ENCODE measurements at regions not wholly inside any gene's neighbourhood (a gene's known extent, or its start where the extent isn't known, plus 50 kb on each side); places are given as distances from the start of the nearest gene placed in this dataset.

DNA sequence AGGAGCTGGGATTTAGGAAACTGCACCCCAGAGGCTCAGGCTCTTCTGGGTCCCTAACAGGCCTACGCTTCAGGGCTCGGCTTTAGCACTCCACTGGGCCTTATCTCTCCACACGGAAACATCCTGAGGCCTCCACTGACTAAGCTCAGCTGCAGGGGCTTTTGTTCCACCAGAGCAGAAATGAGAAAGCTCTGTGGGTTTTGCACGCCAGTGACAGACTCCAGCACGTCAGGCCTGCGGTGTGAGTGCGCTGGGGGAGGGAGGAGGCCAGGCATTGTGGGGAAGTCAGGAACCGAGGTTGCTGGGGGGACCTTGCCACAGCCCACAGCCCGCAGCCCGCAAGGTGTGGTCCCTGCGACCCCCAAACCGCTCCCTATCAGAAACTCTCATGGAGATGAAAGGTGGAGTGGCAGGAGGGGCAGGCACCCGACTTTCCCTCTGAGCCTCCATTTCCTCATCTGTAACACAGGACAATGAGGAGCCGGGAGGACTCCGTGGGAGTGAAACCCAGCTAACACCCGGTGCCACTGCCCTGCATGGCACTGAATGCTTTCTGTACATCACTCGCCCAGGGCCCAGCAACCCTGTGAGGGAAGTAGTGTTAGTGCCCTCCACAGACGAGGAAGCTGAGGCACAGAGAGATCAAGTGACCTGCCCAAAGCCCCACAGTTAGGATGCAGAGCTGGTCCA is 106.5 kb downstream of the TPRA1 start:
- DNase-seq (ENCODE audit: low spot score): no peak

DNA sequence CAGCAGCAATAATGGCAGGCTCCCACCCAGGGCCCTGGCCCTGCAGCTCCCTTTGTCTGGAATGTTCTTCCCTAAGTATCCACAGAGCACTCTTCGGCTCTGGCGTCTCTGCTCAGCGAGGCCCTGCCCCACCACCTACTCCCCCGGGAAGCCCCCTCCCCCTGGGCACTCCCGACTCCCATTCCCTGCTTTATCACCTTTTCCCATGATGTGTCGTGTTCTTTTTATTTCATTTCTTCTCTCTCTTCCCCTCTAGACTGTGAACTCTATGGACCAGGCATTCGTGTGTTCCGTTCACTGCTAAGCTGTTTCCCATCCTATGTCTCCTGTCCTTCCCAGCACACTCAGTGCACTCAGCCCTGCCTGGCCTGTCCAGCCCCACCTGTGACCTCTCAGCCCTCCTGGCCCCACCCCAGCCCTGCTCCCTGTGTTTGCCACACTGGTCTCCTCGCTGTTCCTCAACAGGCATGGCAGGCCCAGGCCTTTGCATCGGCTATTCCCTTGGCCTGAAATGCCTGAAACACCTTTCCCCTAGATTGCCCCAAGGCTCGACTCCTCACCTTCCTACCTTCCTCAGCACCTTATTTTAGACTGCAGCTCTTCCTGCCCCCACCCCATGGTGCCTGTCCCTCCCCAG is 107.4 kb downstream of the TPRA1 start:
- DNase-seq (ENCODE audit: low spot score): no peak

DNA sequence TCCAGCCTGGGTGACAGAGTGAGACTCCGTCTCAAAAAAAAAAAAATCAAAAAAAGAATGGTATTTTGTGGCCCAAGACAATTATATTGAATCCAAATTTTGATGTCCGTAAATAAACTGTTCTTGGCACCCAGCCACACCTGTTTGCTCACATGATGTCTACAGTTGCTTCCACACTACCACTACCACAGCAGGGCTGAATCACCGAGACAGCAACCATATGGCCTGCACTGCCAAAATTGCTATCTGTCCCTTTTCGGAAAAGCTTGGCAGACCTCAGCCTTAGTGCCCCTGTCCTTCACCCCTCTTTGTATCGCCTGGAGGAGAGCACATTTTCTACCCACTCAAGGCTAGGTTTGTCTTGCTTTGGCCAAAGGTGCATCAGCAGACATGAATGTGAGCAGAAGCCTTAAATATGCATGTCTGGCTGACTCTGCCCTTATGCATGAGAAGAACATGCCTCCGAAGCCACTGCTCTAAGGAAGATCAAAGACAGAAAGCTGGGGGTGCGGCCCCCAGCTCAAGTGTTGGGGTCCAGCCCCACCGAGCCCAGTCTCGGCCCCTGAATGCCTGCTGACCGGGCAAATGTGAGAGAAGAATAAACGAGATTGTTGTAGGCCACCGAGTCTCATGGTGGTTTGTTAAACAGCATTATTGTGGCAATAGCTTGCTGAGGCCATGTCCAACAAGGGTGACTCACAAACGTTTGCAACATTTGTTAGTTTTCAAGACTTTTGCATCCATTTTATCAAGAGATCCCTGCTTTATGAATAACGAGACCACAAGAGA is 108.1 kb downstream of the TPRA1 start:
- no peak for DNase-seq (ENCODE audit: low spot score)

DNA sequence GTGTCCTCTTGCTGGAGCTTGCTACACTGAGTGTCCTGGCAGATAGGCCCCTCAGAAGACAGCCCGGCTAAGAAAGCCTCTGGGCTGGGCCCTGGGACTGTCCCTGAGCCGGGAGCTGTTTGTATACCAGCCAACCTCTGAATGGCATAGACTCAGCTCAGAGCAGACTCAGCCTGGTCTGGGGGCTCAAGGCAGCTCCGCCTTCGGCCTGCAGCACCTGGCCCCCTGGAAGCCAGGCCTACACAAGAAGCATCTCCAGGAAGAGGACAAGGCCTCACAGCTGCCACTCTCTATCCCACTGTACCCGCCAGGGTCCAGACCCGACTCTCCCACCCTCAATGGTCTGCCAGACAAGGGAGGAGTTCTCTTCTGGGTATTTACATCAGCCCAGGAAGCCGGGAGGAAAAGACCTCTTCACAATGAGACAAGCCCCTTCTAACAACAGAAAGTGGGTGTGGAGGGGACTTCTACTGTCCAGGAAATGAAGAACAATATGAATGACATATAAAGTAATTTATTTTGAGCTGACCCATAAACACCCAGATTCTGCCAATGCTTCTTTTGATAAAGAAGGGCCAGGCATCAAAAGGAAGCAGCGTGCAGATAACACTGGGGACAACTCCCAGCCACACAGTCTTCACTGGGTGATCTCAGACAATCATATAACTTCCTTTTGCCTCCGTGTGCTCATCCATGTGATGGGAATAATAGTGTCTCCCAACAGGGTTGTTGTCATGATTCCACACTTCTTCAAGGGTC is 110.2 kb downstream of the TPRA1 start:
- DNase-seq (ENCODE audit: low spot score): no peak

DNA sequence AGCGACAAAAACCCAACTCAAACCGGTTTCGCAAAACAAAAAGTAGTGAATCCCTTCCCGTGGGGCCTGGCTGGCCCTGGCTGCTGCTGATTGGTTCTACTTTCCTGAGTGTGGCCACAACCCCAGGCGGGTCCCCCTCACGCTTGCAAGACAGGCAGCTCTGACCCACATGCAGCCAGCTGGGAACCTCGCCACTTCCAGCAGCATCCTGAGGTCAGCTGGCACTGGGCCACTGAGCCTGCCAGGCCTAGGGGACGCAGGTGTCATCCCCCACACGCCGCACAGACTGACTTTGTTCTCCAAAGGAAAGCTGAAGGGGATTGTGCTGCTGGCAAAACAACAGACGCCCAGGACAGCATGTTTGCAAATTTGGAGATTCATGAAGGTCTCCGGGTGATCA is 111.1 kb downstream of the TPRA1 start:
- no peak for DNase-seq (ENCODE audit: low spot score)

DNA sequence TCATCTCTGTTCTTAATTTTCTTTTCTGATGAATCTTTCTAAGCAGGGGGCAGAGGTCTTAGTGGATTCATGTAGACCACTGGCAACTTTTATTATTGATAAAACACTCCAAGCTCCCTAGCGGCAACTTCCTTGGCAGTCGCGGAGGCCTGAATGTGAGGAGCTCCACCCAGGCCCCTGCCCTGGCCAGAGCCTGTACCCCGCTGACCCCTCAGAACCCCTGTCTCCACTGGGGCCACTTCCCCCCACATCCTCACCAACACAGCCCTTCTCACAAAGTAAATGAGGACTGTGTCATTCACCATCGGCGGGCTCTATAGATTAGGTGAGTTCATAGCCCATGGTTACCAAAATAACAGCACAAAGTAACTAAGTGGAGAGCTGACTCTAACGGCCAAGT is 111.6 kb downstream of the TPRA1 start:
- no peak for DNase-seq (ENCODE audit: low spot score)

DNA sequence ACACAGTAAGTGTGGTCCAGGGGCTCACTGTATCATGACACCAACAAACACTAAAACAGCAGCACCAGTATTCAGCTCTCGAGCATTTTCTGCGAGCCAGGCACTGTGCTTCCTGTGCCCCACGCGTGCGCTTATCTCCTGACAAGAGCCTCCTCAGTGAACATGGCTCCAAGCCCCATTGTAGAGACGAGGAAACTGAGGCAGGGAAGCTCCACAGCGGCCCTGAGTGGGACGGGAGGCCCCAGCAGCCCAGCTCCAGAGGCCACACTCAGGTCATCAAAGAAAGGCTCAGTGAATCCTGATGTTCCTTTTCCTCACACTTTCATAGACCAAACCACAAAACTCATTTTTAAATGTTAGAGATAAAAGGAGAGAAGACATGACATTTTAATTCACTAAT is 113.1 kb downstream of the TPRA1 start:
- no peak for DNase-seq (ENCODE audit: low spot score)

DNA sequence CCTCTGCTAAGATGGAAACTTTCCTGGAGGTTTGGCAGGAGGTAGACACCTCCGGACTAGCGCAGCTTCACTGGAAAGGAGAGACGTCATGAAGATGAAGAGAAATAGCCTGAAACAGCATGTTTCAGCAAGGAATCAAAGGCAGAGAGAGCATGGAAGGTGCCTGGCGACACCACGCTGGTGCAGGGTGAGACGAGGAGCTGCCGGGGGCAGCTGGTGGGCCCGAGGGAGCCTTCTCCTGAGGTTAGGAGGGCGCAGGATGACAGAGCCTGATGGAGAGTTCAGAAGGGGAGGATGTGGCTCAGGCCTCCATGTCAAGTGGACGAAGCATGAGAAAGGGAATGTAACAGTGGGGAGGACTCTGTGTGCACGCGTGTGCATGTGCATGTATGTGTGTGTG is 113.6 kb downstream of the TPRA1 start:
- no peak for DNase-seq (ENCODE audit: low spot score)

DNA sequence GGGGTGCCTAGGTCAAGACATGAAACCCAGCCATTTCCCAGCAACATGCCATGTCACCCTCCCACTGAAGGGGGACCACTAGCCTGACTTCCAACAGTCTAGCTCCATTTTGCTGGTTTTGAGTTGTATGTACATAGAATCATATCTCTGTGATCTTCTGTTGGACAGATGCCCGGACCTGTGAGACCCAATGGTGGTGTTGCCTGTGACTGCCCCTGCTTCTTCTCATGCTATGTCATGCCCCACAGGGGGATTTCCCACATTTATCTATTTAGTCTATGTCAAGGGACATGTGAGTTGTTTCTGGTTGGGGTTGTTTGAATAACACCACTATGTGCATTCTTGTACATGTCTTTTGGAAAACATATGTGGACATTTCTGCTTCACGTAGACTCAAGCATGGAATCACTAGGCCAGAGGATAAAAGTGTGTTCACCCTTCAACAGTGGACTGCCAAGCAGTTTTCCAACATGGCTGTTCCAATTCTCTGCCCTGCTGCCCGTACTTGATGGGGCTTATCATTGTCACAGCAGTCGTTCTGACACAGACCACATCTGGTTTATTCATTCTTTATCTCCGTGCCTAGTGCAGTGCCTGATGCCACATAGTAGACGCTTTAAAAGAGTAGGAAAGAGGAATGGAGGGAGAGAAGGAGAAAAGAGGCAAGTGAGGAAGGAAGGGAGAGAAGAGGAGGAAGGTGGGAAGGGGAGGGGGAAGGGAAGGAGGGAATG is 114.4 kb downstream of the TPRA1 start:
- no peak for DNase-seq (ENCODE audit: low spot score)

DNA sequence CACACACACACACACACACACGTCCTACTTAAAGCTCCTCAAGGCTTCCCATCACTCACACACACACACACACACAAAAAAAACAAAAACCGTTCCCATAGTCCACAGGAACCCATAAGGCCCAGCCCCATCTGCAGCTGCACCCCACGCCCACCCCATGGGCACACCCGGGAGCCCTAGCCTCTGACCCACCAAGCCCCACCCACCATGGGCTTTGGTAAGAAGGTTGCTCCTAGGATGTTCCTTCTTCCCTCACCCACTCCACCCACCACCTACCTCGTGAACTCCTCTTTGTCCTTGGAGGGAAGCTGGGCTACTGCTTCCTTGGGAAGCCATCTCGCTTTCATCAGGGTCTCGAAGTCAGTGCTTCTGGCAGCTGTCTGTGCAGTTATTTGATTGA is 115.1 kb downstream of the TPRA1 start:
- DNase-seq (ENCODE audit: low spot score): no peak

DNA sequence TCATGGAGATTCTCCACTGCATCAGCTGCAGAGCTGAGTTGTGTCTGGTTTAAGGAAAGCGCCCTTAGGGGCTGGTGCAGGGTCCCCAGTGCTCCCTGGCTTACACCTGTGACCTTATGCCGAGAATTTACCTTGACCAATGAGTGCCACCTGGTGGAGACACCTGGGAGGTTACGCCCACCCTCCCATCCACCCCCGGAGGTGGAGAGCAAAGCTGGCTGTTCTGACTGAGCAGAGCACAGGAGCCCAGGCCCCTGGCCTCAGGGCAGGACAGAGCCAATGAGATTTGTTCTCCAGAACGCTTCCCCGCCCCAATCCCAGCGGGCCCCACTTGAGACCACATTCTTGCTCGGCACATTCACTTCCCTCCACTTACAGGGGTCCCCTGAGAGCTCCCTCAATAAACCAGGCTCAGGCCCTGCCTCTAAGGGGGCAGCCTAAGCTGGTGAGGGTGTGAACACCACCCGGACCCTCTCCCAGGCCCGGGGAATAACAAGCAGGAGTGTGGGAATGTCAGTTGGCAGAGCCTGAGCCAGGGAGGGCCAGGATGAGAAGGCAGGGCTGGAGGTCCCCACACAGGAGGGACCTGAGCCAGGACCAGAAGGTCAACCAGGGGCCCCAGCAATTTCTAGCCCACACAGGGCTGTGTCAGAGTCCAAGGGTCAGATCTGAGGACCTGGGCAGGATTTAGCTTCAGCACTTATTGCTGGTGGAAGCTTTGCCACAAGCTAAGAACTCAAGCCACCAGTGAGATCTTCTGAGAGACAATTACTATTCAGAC is 117.1 kb downstream of the TPRA1 start:
- DNase-seq (ENCODE audit: low spot score): no peak

DNA sequence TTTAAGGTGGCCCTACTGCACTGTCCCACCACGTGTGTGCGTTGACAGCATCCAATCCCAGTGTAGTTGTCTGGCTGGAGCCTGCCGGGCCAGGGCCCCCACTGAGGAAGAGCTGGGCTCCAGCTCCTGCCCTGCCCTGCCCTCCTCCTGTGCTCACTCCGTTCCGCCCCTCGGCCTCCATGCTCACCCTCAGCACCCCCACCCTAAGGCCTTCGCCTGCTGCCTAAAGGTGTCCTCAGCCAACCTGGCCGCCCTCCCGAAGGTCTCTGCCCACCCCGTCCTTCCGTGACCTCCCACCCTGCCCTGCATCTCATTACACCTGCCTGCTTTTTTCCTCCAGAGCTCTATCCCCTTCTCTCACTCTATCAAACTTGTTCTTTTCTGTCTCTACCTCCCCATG is 118.0 kb downstream of the TPRA1 start:
- no peak for DNase-seq (ENCODE audit: low spot score)

DNA sequence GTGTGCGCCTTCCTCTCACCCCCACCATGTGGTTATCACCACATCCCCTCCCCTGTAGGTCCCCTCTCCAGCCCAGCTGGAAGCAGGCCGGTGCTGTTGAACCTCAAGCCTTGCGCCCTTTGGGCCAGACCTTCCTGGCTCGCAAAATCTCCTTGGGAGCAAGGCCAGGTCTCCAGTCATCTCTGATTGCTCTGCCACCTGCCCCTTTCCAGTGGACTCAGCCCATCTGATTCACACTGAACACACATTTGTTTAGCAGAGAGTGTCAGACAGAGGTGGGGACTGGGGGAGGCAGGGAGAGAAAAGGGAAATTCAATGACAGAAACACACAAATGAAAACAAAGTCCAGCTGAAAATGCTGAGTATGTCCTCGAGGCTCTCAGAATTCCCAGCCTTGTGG is 119.4 kb downstream of the TPRA1 start:
- no peak for DNase-seq (ENCODE audit: low spot score)

DNA sequence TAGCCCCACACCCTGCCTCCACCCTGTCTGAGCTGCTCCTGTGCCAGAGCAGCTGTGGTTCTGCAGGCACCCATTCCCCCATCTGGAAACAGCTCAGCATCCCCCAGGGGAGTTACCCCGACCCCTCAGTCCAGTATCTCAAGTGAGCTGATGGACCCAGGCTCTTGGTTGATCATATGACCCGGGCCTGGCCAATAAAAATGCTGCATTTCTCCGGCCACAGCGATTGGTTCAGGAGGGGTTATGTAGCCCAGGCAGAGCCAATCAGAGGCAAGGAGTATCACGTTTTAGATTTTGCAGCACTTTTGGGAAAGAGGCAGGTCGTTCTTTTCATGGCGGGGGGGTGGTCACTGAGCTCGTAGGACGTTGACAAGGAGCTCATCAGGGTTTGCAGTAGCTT is 120.8 kb downstream of the TPRA1 start:
- no peak for DNase-seq (ENCODE audit: low spot score)

DNA sequence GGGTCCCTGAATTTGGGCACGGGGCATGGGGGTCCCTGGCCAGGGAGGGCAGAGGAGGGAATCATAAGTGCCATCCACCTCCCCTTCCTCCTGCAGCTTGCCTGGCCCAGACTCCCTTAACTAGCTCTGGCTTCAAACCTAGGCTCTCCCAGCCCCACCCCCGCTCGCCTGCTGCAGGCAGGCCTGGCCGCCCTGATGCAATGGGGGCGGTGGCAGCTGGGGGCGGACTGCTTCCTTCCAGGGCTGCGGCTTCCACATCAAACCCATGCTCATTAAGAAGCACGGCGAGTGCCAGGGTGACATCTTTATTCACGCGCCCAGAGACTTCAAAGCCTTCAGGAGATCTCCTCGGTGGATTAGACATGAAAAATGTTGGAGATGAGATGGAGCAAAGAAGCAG is 123.1 kb downstream of the TPRA1 start:
- DNase-seq (ENCODE audit: low spot score): no peak

DNA sequence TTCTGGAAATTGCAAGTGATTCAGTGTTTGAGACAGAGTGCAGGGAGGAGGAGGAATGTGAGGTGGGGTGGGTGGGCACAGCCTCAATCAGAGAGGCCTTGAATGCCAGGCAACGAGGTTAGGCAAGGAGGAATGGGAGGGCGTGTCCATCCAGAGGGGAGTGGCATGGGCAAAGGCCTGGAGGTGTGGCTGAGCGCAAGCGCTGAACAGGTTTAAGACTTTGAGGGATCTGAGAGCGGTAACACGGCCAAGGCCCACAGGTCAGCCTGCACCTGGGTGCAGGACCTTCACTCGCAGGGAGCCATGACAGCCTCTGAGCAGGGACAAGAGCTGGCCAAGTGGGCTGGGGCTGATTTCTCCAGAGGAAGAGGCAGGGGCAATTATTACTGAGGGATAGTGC is 125.9 kb downstream of the TPRA1 start:
- no peak for DNase-seq (ENCODE audit: low spot score)

DNA sequence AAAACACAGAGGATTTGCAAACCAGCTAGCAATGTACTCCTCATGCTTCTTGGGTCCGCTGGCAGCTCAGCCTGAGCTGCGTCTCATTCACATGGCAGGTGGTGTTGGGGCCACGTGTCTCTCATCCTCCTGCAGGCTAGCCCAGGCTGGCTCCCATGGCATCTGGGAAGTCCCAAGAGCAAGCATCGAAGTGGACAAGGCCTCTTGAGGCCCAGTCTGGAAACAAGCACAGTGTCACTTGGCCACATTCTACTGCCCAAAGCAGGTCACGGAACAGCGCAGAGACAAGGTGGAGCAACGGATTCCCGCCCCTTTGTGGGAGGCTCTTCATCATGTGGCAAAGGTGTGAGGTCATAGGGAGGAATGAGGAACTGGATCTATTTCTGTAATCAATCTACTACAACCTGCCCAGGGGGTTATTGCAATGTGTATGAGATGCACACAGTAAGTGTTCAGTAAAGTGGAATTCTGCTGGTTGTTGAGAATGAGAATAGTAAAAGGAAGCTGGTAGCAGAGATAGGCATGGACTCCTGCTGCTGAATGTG is 128.3 kb downstream of the TPRA1 start:
- DNase-seq (ENCODE audit: low spot score): no peak

DNA sequence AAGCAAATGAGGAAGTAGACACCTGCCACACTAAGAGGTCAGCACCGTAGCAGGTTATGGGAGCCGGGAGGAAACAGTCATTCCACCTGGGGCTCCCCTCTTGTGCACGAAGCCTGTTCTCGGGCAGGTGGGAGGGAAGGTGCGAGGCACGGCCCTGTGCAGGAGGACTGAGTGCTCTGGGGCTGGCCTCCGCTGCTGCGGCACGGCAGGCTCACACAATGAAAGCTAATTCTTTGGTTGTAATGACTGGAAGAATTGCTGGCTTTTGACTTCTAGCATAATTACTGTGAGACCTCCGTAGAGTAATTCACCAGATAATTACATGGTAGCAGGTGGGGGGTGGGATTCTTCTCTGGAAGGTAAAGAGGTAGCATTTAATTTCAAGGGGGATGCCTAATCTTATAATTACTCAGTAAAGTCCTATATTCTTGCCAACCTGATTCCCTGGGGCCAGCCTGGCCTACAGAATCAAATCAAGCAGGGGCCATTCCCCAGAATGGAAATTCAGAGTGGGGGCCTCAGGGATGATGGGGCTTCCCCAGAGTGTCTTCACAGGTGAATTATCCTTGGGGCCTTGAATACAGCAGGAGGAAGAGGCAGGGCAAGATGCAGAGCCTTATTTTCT is 129.1 kb downstream of the TPRA1 start:
- no peak for DNase-seq (ENCODE audit: low spot score)

DNA sequence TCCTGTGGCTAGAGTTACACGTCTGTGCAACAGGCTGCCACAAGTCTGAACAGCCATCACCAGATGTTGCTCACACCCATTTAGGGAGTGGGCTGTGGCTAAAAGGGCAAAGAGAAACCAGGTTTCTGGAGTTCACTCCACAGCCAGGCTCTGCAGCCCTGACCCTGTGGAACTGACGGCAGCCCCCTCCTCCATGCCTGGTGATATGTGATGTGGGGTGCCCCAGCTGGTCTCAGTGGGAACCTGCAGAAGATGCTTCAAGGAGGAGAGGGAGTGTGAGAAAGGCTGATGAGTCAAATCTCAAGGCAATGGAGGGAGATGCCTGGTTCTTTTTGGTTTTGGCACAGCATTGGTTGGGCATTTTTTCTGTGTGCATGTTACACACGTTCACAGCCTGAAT is 130.6 kb downstream of the TPRA1 start:
- no peak for DNase-seq (ENCODE audit: low spot score)
